HG02623 (cell line): ENCODE measurements at regions not wholly inside any gene's neighbourhood (a gene's known extent, or its start where the extent isn't known, plus 50 kb on each side); places are given as distances from the start of the nearest gene placed in this dataset.

Experiments
- ATAC-seq: cut with Tn5 transposase; IDR thresholded peaks from one replicate; pipeline ENCODE4 v1.9.1; 2021; ENCODE audit warnings: moderate library complexity; ENCODE audit not compliant: unreplicated experiment

DNA sequence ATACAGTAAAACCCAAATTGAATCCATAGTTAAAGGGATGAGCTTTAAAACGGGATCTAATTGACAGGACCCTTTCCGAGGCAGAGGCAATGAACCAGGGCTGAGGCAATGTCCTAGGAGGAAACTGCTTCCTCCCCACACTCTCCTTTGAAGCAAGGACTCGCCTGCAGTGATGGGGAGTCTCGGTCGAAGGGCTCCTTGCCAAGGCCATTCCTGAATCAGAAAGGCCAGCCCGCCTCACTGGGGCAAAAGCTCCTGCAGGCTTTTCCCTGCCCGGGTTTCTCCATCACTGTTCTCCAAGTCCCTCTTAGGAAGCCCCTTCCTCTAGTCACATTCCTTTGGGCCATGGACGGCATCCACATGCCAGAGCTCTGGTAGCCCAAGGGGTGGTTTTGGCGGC lies 132.0 kb downstream of the RBFOX3 start:
- no peak for ATAC-seq

- ATAC-seq: no peak
Measured at GRCh38 chr17:79478051-79478461, 132.8 kb downstream of the RBFOX3 start.

- no peak for ATAC-seq
Measured at GRCh38 chr17:79476074-79476652, 134.7 kb downstream of the RBFOX3 start.

DNA sequence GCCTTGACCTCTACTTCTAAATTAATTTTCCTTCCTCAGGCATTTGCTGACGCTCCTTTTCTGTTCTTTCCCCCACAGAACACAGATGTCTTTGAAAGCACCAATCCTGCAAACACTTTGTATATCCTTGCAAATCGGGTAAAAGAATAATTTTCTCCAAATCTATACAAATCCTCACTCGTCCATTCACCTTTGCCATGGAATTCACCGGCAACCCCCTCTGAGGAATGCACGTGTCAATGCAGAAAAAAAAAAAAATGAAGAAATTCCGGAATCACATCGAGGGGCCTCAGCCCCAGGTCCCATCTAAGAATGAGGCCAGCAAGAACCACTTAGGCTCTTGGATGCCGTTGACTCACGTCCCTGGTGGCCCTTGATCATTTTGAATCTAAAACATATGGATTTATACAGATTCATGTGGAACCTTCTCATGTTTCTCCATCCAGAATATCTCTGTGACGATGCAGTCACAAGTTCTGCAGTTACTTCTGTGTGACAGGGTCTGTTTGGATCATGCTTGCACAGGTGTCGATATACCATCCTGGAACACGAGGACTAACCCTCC lies 136.9 kb downstream of the RBFOX3 start:
- no peak for ATAC-seq

DNA sequence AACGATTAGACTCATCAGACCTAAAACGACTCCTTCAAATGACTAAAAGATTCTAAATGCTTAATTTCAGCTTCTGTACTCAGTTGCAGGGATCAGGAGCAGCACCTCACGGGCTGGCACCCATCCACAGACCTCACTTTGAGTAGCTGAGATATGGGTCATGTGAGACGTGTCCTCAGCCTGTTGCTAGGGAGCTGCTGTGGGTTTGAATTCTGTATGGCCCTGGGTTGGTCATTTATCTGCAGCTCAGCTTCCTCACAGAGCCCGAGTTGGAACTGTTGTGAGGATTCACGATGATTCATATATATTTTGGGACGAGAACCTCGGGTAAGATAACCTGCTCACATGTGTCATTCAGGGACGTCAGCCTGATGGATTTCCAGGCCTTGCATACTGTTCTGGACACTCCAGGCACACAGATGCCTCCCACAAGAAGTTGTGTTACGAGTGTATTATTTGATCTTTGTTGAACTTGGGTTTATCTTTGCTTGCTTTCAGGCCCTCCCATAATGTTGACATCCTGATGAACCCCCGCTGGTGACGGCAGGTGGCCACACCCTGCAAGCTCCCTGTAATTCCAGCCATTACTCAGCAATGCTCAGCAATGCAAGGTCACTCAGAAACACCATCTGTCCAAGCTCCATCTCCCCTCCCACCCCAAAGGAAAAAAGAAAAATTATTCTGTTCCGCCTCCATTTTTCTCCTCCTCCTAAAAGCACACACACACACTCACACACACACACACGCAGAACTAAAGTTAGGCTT lies 137.6 kb downstream of the RBFOX3 start:
- no peak for ATAC-seq

GRCh38 chr17:79470754-79471153 lies 140.1 kb downstream of the RBFOX3 start:
- ATAC-seq: no peak

DNA sequence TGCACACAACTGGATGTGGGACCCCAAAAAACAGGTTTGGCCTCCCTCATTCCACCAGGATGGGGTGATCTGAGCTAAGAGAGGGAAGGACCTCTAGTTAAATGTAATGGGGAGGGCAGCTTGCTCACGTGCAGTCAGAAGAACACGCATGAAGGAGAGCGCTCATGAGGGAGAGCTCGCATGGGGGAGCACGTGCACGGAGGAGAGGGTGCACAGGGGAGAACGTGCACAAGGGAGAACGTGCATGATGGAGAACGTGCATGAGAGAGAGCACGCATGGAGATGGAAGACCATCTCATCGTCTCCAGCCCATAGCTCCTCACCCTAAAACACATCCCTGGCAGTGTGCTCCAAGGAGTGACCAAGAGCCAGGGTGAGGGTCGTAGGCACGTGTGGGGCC lies 141.2 kb downstream of the RBFOX3 start:
- ATAC-seq: no peak

DNA sequence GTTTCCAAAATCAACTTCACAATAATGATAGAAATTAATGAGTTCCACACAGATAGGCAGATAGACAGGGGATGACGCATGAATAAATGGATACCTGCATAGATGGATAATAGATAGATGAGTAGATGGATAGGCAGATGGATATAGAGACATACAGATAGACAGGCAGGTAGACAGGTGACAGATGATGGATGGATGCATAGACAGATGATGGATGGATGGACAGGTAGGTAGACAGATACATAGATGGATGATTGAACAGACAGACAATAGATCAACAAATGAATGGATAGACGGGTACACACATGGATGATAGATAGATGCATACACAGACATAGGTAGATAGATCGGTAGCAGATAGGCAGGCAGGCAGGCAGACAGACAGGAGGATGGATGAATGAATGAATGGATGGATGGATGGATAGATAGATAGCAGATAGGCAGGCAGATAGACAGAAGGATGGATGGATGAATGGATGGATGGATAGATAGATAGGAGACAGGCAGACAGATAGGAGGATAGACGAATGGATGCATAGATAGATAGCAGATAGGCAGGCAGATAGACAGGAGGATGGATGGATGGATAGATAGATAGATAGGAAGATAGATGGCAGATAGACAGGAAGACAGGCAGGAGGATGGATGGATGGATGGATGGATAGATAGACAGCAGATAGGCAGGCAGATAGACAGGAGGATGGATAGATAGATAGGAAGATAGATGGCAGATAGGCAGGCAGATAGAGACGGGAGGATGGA lies 142.5 kb downstream of the RBFOX3 start:
- ATAC-seq: no peak

DNA sequence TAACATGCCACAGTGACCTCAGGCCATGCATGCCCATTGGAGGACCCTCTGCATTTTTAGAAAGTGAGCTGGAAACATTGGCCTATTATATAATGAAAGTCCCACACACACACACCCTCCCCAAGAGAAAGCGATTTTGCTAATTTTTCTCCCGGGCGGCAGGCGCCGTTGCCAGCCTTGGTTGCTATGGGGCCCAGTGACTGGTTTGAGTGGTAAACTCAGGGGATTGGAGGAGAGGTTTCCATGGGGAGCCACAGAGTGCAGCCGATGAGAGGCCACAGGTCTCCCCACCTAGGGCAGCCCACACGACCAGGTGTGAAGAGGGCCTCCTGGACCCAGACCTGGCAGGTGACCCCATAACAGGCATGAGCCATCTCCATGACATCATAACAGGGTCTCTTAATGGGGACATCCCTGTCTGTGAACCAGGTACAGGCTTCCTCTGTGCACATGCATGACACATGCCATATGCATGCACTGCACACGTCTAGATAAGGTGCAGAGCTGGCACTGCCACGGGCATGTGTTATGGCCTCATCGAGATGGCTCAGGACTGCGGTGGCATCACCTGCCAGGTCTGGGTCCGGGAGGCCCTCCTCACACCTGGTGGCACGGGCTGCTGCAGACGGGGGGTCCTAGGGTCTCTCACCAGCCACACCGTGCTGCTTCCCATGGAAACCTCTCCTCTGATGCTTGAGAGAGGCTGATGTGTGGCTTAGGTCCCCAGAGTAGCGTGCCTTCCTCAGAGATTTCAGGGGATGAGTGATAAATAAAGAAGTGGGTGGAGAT lies 144.1 kb downstream of the RBFOX3 start:
- no peak for ATAC-seq

DNA sequence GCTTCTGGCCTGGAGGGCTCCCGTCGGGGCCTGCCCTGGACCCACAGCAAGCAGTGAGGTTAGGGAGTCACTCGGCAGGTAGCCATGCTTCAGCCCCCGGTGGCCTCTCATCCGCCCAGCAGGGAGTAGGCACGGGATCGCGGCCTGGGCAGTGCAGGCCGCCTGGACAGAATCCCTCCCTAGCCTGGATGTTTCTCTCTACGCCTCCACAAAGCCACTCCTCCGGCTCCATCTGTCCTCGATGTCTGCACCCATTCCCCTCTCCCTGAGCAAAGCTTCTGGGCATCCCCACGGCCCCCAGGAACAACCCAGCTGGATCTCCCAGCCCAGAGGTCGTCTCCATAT lies 145.2 kb downstream of the RBFOX3 start:
- no peak for ATAC-seq

GRCh38 chr17:79465011-79465680 lies 145.7 kb downstream of the RBFOX3 start:
- no peak for ATAC-seq

DNA sequence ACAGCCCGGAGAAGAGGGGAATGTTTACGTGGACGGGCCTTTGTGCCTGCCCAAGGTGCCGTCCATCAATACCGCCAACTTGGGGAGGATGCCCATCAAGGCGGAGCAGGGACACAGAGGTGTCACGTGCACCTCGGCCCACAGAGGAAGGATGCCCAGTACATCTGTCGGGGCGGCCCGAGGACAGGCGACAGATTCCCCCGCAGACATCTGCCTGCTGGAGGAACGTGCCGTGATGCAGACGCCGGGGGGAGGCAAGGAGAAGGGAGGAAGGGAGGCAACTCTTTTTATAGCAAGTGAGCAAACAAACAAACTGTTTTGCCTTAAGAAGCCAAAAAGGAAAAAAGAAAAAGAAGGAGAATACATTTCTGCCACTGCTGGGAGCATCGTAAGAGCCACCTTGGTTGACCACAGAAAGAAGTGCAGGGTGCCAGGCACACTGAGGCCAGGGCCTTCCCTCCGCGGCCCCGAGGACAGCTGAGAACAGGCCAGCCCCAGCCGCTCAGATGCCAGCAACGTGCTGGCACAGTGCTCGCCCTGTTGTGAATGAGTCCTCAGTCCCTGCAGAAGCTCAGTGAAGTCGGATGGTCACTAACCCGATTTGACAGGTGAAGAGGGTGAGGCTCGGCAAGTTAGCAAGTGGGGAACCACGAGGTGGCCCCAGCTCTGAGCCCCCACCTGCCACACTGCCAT lies 146.4 kb downstream of the RBFOX3 start:
- ATAC-seq: no peak

GRCh38 chr17:79463421-79464317 lies 147.2 kb downstream of the RBFOX3 start:
- ATAC-seq: no peak

- ATAC-seq: no peak
Measured at GRCh38 chr17:79461041-79461440, 149.8 kb downstream of the RBFOX3 start.

DNA sequence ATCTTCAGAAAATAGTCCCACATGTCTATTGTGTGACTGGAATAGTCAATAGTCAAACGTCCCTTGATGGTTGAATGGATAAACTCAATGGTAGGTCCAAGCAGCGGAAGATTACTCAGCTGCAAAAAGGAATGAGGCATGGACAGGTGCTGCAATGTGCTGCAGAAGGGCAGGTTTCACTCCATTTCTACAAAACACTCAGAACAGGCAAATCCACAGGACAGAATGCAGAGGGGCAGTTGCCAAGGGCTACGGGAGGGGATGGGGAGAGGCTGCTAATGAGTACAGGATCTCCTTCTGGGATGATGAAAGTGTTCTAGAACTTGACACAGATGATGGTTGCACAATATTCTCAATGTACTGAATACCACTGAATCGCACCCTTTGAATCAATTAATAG lies 151.0 kb downstream of the RBFOX3 start:
- no peak for ATAC-seq

- no peak for ATAC-seq
Measured at GRCh38 chr17:79459003-79459655, 151.7 kb downstream of the RBFOX3 start.

- ATAC-seq: no peak
Measured at GRCh38 chr17:79458356-79458755, 152.5 kb downstream of the RBFOX3 start.

DNA sequence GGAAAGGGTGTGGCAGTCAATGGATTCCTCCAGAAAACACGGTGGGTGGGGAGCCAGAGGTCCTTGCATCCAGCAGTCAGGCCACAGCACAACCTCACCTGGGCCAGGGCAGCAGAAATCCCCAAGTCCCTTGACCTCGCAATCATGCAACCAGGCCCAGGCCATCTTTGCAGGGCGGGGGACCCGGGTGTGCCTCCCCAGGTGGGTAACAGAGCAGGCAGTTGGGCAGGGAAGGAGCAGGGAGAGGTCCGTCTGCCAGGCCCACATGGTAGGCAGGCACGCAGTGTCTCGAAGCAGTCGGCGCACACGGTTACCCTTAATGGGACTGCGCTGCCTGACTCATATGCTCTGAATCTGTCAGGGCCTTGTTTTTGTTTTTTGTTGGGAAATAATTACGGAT lies 153.0 kb downstream of the RBFOX3 start:
- no peak for ATAC-seq
